ENCODE measurements at regions not wholly inside any gene's neighbourhood (a gene's known extent, or its start where the extent isn't known, plus 50 kb on each side); places are given as distances from the start of the nearest gene placed in this dataset.

- intact Hi-C loops (cut with DNase I, micrococcal nuclease) = no loop called here
- no peaks in the 10 kb centered on the region for H3K36me3 ChIP-seq (ENCODE audit: low read depth)
- no peak for ATAC-seq
- no peak overlapping the region for H3K4me3 ChIP-seq
- DNase-seq = no peak
- TF ChIP-seq CTCF (IDR thresholded peaks at IDR 0.05) = no peak
- H3K9me3 ChIP-seq = no peaks in the 10 kb centered on the region
- no peaks in the 10 kb centered on the region for H3K4me1 ChIP-seq (ENCODE audit: low read depth)
Measured at GRCh38 chr14:23869078-23869719, 84.4 kb upstream of the DHRS4 start.

DNA sequence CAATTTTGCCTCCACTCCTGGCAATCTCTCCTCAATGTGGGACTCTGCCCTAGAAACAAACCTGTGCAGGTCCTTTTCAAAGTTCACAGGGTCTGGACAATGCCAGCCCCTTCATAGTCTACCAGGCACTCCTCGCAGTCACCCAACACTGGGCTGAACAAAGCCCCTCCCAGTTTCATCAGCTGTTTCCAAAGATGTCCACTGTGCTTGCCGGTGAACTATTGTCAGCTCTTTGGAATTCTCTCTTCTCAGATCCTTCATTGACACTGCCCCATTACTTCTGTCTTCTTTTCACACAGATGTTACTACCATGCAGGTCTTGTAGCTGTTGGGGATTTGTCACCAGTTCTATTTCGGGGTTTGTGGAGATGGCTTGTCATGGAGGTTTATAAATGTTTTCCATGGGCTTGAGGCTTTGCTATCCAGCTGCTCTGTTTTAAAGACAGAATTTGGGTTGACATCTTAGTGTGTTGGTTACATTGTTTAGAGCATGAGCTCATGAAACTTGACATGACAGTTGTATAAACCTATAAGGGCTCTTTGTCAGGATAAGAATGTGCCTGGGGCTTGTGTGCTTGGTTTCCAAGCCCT is 77.3 kb upstream of the DHRS4 start:
- Histone ChIP-seq H3K4me3 (no peak overlapping the region), H3K9me3 (no peaks in the 10 kb centered on the region), H3K36me3 (ENCODE audit: low read depth) (no peaks in the 10 kb centered on the region), H3K4me1 (ENCODE audit: low read depth) (no peaks in the 10 kb centered on the region)
- ATAC-seq = no peak
- DNase-seq = no peak
- intact Hi-C loops (cut with DNase I, micrococcal nuclease) = no loop called here
- TF ChIP-seq CTCF (IDR thresholded peaks at IDR 0.05) = no peak

GRCh38 chr14:23877111-23877510 is 76.5 kb upstream of the DHRS4 start:
- intact Hi-C loops (cut with DNase I, micrococcal nuclease) = no loop called here
- H3K36me3 ChIP-seq (ENCODE audit: low read depth) = no peaks in the 10 kb centered on the region
- no peaks in the 10 kb centered on the region for H3K9me3 ChIP-seq
- H3K4me1 ChIP-seq (ENCODE audit: low read depth) = no peaks in the 10 kb centered on the region
- no peak overlapping the region for H3K4me3 ChIP-seq
- DNase-seq = no peak
- no peak for ATAC-seq
- TF ChIP-seq CTCF (IDR thresholded peaks at IDR 0.05) = no peak

DNA sequence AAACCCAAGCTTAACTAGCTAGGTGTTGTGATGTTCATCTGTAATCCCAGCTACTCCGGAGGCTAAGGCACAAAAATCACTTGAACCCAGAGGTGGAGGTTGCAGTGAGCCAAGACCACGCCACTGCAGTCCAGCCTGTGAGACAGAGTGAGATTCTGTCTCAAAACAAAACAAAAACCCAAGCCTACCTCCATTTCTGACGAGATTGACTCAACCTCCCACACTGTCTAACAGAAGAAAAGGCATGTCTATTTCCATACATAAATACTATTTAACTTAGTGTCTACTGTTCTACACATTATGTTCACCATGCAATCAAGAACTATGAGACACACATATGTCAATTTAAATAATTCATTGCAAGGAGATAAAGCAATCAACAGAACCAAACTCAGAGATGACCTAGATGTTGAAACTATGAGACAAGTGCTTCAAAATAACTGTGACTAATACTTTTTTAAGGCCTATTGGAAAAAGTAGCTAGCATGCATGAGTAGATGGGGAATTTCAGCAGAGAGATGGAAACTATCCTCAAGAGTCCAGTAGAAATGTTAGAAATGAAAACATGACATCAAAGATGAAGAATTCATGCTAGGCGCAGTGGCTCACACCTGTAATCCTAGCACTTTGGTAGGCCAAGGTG is 75.9 kb upstream of the DHRS4 start:
- DNase-seq = no peak
- no peak for ATAC-seq
- Histone ChIP-seq H3K9me3 (no peaks in the 10 kb centered on the region), H3K36me3 (ENCODE audit: low read depth) (no peaks in the 10 kb centered on the region), H3K4me3 (no peak overlapping the region), H3K4me1 (ENCODE audit: low read depth) (no peaks in the 10 kb centered on the region)
- no peak for TF ChIP-seq CTCF (IDR thresholded peaks at IDR 0.05)
- intact Hi-C loops (cut with DNase I, micrococcal nuclease) = no loop called here

- Histone ChIP-seq H3K4me1 (ENCODE audit: low read depth) (peaks cover 8% of the 10 kb centered on the region), H3K4me3 (no peak overlapping the region), H3K9me3 (no peaks in the 10 kb centered on the region), H3K36me3 (ENCODE audit: low read depth) (no peaks in the 10 kb centered on the region)
- TF ChIP-seq CTCF (IDR thresholded peaks at IDR 0.05) = no peak
- ATAC-seq = no peak
- DNase-seq = no peak
- intact Hi-C loops (cut with DNase I, micrococcal nuclease) = no loop called here
Measured at GRCh38 chr14:23881282-23881681, 72.3 kb upstream of the DHRS4 start.
